Activated CD4-positive, alpha-beta T cell treated with anti-CD3 and anti-CD28 coated beads, Interleukin-2, amount 50 U/mL, for 1 hour (primary cell): ENCODE measurements at regions not wholly inside any gene's neighbourhood (a gene's known extent, or its start where the extent isn't known, plus 50 kb on each side); places are given as distances from the start of the nearest gene placed in this dataset.

Source experiments
- DNase-seq: peaks from one replicate; pipeline ENCODE4 v3.0.0-alpha.2; 2020

GRCh38 chr18:47593744-47594472 is 336.6 kb downstream of the SMAD2 start:
- no peak for DNase-seq

DNA sequence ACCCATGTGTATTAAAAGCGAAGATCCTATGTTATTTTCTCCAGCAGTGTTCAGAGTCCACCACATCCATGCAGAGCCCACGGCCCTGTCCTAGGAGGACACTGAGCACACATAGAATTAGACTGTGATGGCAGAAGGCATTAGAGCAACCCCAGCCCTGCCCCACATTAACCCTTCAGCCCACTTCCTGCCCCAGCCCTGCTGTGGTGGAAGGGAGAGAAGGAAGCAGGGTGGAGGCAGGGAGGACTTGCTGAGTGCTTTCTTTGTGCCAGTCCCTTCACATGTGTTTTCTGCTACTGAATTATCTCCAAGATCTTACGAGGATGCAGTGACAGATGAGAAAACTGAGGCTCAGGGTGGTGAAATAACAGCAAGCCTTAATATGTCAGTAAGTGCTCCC is 339.0 kb downstream of the SMAD2 start:
- DNase-seq = no peak

- DNase-seq = no peak
Observed at GRCh38 chr18:47587587-47587986, 336.1 kb upstream of the SKOR2 start.

GRCh38 chr18:47586418-47587070 is 335.1 kb upstream of the SKOR2 start:
- no peak for DNase-seq

GRCh38 chr18:47585914-47586313 is 334.5 kb upstream of the SKOR2 start:
- no peak for DNase-seq

DNA sequence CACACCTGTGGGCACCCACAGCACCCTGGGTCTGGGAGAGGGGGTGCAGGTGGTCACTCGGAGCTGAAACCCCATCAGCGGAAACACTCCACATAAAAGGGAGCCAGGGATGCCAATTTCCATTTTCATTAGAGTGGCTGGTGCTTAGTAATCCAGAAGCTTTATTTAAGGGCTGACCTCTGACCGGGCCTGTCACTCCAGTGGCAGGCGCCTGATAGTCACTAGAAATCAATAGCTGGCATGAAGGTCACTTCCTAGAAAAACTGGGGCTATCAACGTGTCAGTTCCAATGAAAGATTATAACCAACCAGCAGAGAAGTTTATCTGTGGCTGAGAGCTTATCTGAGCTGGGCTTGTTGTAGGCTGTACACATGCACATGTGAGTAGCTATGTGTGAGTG is 333.7 kb upstream of the SKOR2 start:
- no peak for DNase-seq

DNA sequence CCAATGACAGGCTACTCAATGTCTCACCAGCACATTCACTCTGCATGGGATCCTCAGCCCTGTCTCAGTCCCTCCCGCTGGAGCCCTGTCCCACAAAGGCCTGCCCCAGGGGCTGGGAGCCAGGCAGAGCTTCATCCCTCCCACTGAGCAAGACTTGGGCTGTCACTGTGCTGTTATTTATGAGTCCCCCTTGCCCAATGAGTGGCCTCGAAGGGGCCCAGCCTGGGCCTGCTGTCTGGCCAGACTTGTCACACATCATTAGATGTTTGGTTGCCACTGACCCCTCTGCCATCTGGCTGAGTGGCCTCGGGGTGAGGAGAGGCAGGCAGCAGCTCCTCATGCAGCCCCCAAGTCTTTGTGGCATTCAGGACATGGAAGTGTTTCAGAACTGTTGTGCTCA is 330.6 kb upstream of the SKOR2 start:
- no peak for DNase-seq

GRCh38 chr18:47577520-47577919 is 326.1 kb upstream of the SKOR2 start:
- DNase-seq = no peak

DNA sequence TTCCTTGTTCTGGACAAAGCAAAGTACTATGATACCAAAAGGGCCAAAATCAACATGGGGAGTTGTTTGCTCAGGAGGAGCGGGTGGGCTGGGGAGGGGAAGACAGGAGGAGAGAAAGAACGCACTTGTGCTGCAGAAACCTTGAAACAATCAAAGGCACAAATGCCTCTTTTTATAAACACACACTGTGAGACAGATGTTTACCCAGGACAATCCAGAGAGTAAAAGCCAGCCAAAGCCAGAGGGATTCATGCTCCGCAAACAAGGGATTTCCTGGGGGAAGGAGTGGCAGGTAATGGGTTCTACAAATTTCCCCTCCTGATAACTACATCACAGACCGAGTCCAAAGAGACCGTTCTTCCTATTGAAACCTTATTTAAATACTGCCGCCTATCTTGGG is 323.5 kb upstream of the SKOR2 start:
- DNase-seq = no peak

DNA sequence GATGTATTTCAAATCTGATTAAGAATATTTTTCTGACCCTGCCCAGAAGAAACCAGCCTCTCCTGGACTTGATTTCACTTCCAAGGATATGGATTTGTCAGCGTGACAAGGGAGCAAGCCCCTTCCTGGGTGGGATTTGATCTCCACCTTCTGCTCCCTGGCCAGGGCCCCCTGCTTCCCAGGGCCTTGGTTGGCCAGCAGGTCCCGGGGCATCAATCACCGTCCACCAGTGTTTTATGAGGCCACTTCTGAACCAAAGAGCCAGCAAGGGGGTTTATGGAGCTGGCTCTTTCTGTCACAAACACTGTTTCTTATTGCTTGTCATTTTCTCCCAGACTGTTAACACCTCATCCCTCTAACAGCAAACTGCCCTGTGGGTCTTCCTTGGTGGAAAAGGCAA is 320.5 kb upstream of the SKOR2 start:
- DNase-seq = no peak

DNA sequence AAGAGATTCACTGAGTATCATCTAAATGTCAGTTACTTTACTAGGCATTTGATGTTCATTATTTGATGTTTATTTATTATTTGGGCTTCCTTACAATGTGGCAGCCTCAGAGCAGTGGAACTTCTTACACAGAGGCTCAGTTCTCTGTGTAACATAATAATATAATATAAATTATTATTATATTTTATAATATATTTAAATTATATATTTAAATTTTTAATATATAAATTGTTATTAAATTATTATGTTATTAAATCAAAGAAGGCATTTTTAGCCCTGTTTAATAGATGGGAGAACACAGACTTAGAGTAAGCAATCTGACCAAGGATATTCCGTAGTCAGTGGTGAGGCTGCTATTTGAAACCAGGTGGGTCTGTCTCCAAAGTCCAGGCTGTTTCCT is 315.3 kb upstream of the SKOR2 start:
- no peak for DNase-seq

DNA sequence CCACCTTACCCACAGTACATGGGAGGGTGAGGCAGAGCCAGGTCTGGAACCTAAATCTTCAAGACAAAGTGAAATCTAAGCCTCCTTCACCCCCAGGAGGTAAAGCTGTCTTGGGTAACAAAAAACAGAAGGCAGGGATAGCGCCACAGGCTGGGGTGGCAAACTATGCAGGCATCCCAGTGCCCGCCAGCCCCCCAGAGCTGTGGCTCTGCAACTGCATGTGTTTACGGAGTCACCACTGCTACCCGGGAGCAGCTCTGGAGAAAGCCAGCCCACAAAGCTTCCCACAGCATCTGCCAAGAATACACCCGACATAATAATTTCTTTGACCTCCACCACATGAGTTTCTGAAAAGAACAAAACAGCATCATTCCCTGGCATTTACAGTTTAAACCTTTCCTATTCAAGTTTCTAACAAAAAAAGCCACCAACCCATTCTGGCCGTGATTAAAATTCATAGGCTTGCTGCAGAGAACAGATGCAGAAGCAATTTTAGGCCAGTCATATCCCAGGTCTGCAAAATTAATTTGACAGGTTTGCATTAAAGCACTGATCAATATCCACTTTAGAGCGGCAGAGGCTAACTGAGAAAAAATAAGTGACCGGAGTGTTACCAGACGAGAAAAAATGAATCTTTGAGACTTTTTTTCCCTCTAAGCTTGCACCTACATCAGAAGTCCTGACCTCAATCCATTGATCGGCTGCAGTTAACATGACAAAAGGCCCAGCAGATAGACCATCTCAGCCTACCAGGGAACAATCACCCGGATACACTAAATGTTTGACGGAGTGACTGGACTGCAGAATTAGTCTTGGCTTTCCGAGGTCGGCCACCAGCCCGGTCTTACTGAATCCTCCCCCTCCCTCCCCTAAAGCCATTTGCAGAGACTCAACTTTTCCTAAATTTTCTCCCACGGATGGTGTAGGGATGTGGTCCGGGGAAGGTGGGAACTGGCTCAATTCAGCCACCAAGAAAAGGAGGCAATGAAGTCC is 309.6 kb upstream of the SKOR2 start:
- DNase-seq = no peak

GRCh38 chr18:47558110-47558750 is 306.8 kb upstream of the SKOR2 start:
- no peak for DNase-seq

DNA sequence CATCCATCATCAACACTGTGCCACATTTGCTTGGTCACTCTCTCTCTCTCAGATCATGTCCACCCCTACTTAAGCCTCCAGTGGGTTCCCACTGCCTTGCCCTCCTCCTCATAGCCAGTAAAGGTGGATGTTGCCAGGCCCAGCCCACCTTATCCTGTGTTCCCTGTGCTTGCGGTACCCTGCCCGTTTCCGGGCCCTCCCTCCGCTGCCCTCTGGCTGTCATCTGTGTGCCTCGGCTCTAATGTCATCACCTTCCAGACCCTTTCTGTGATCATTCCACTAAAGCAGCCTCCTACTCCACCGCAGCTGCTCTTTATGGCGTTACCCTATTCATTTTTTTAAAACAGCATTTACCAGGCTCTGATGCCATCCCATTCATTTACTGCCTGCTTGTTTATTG is 305.7 kb upstream of the SKOR2 start:
- no peak for DNase-seq

- no peak for DNase-seq
Observed at GRCh38 chr18:47552783-47553182, 301.3 kb upstream of the SKOR2 start.

GRCh38 chr18:47550611-47551010 is 299.2 kb upstream of the SKOR2 start:
- DNase-seq = no peak

GRCh38 chr18:47549021-47549540 is 297.6 kb upstream of the SKOR2 start:
- no peak for DNase-seq

GRCh38 chr18:47547539-47548202 is 296.2 kb upstream of the SKOR2 start:
- DNase-seq = no peak

DNA sequence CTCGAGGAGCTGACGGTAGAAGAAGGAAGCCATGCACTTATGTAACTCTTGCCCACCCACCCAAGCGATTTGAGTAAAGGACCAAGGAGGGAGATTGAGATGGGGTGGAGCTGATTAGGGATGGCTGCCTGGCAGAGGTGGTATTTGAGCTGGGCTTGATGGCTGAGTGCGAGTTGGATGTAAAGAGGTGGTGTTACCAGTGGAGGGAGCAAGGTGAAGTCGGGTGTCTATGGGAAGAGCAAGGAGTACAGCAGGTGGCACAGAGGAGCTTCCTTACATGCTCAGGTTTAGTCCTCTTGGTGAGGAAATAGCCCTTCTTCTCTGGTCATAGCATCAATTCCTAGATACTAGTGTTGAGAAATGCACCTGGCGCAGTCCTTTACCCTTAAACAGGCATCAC is 294.2 kb upstream of the SKOR2 start:
- DNase-seq = no peak

DNA sequence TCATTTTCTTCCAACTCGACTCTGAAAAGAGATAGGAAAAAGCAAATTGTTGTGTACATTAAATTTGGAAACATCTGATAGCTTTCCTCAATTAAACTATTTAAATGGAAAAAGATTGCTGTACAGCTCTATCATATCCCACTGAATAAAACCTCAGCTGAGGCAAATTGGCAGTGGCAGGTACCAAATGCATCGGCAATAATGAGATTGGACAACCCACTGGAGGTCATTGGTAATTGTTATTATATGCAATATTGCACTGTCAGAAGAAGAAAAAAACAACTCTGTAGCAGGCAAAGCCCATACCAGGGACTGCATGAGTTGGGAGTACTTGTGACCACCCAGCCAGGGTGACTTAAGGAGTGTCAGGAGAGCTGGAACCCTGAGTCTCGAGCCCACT is 291.6 kb upstream of the SKOR2 start:
- no peak for DNase-seq

DNA sequence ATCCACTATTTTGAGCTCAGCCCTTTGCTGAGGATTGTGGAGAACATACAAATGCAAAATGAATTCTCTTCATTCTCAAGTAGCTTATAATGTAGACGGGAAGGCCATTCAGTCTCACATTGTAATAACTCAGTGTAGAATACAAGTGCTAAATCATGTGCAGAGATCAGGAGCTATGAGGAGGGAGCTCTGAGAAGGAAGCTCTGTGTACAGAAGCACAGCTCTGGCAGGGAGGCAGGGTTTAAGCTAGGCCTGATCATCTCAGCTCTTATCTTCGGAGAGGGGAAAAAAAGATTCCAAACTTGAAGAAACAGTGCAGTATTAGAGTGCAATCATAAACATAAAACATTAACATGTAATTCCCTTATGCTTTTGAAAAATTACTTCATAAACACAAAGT is 291.1 kb upstream of the SKOR2 start:
- no peak for DNase-seq

DNA sequence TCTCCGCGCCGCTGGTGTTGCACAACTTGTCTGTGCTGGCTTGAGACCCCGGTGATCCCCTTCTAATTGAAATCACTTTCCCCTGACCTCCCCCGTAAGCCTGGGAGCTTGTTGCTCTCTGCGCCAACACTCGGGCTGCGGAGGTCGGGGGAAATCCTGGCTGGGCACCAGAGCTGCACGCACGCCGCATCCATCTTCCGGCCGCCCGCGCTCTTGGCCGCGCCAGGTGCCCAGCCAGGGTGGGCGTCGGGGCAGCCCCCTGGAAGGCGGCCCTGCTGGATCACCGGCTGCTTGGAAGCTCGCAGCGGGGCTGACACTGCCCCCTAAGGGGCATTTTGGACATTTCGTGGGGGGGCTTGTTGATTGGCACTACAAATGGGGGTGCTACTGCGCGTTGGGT is 280.3 kb upstream of the SKOR2 start:
- DNase-seq = no peak
